H9 (cell line): ENCODE measurements at regions not wholly inside any gene's neighbourhood (a gene's known extent, or its start where the extent isn't known, plus 50 kb on each side); places are given as distances from the start of the nearest gene placed in this dataset.

Experiments
- DNase-seq: peaks from one replicate; pipeline ENCODE4 v3.0.0-alpha.2; 2017
- H2AFZ ChIP-seq: one replicate; pipeline ENCODE4 v1.6.1; 2013; ENCODE audit warnings: mild to moderate bottlenecking, low read length, control low read depth, moderate library complexity
- H2AK5ac ChIP-seq: 2 replicates; pipeline ENCODE4 v1.6.1; 2013; ENCODE audit warnings: low read length, control low read depth, mixed read lengths; ENCODE audit not compliant: insufficient read length
- H2BK120ac ChIP-seq: one replicate; pipeline ENCODE4 v1.6.1; 2013; ENCODE audit warnings: low read depth, mild to moderate bottlenecking, low read length, control low read depth, inconsistent platforms; ENCODE audit not compliant: poor library complexity, severe bottlenecking
- H2BK12ac ChIP-seq: 2 replicates; pipeline ENCODE4 v1.6.1; 2013; ENCODE audit warnings: low read length, control low read depth, mixed read lengths, low read depth; ENCODE audit not compliant: insufficient read length
- H2BK15ac ChIP-seq: 2 replicates; pipeline ENCODE4 v1.6.1; 2013; ENCODE audit warnings: low read depth, low read length, control low read depth
- H2BK20ac ChIP-seq: one replicate; pipeline ENCODE4 v1.6.1; 2013; ENCODE audit warnings: low read depth, mild to moderate bottlenecking, low read length, control low read depth, inconsistent platforms; ENCODE audit not compliant: poor library complexity, severe bottlenecking
- H2BK5ac ChIP-seq: 2 replicates; pipeline ENCODE4 v1.6.1; 2013; ENCODE audit warnings: low read length, control low read depth, mixed read lengths; ENCODE audit not compliant: insufficient read length
- H3K14ac ChIP-seq: 2 replicates; pipeline ENCODE4 v1.6.1; 2013; ENCODE audit warnings: low read length, control low read depth; ENCODE audit not compliant: insufficient read depth
- H3K18ac ChIP-seq: 2 replicates; pipeline ENCODE4 v1.6.1; 2013; ENCODE audit warnings: low read depth, mild to moderate bottlenecking, mixed read lengths, low read length, control low read depth; ENCODE audit not compliant: insufficient read length
- H3K23ac ChIP-seq: 2 replicates; pipeline ENCODE4 v1.6.1; 2013; ENCODE audit warnings: low read length, control low read depth, mixed read lengths, low read depth; ENCODE audit not compliant: insufficient read length
- H3K23me2 ChIP-seq: 2 replicates; pipeline ENCODE4 v1.6.1; 2013; ENCODE audit warnings: low read depth, mild to moderate bottlenecking, mixed read lengths, low read length, control low read depth; ENCODE audit not compliant: insufficient read length, poor library complexity, severe bottlenecking
- H3K27ac ChIP-seq: 2 replicates; pipeline ENCODE4 v1.5.1; 2013; ENCODE audit warnings: low read length, control low read depth, mixed read lengths, low read depth; ENCODE audit not compliant: insufficient read length
- H3K27me3 ChIP-seq: 2 replicates; pipeline ENCODE4 v1.6.1; 2013; ENCODE audit warnings: low read length, control low read depth, inconsistent platforms; ENCODE audit not compliant: insufficient read depth
- H3K4ac ChIP-seq: 2 replicates; pipeline ENCODE4 v1.6.1; 2013; ENCODE audit warnings: low read depth, mild to moderate bottlenecking, control low read depth, inconsistent platforms, low read length, moderate library complexity
- H3K4me1 ChIP-seq: 2 replicates; pipeline ENCODE4 v1.6.1; 2013; ENCODE audit warnings: low read length, control low read depth, inconsistent platforms; ENCODE audit not compliant: insufficient read depth
- H3K4me2 ChIP-seq: 2 replicates; pipeline ENCODE4 v1.6.1; 2013; ENCODE audit warnings: low read length, control low read depth, mixed read lengths; ENCODE audit not compliant: insufficient read length, insufficient read depth
- H3K56ac ChIP-seq: 2 replicates; pipeline ENCODE4 v1.6.1; 2013; ENCODE audit warnings: low read depth, mild to moderate bottlenecking, mixed read lengths, low read length, control low read depth; ENCODE audit not compliant: insufficient read length
- H3K79me1 ChIP-seq: 2 replicates; pipeline ENCODE4 v1.6.1; 2013; ENCODE audit warnings: low read depth, mild to moderate bottlenecking, moderate library complexity, low read length, control low read depth, inconsistent platforms; ENCODE audit not compliant: insufficient read depth, poor library complexity, severe bottlenecking
- H3K79me2 ChIP-seq: 2 replicates; pipeline ENCODE4 v1.6.1; 2013; ENCODE audit warnings: low read length, control low read depth, inconsistent platforms; ENCODE audit not compliant: insufficient read depth
- H3K9ac ChIP-seq: 2 replicates; pipeline ENCODE4 v1.6.1; 2013; ENCODE audit warnings: low read length, control low read depth, mixed read lengths; ENCODE audit not compliant: insufficient read length; ENCODE audit errors: extremely low read depth
- H3K9me3 ChIP-seq: one replicate; pipeline ENCODE4 v1.6.1; 2013; ENCODE audit warnings: low read depth, low read length, inconsistent platforms; ENCODE audit not compliant: control insufficient read depth
- H3T11ph ChIP-seq: one replicate; pipeline ENCODE4 v1.6.1; 2013; ENCODE audit warnings: mild to moderate bottlenecking, low read length, control low read depth, inconsistent platforms
- H4K20me1 ChIP-seq: one replicate; pipeline ENCODE4 v1.6.1; 2013; ENCODE audit not compliant: control insufficient read depth, insufficient read length, insufficient read depth
- H4K5ac ChIP-seq: 2 replicates; pipeline ENCODE4 v1.6.1; 2013; ENCODE audit warnings: low read depth, mild to moderate bottlenecking, mixed read lengths, low read length, control low read depth; ENCODE audit not compliant: insufficient read length
- H4K8ac ChIP-seq: replicated peaks from 2 replicates; pipeline ENCODE4 v1.6.1; 2013; ENCODE audit warnings: low read length, control low read depth, mixed read lengths, low read depth; ENCODE audit not compliant: insufficient read length
- H4K91ac ChIP-seq: 2 replicates; pipeline ENCODE4 v1.6.1; 2013; ENCODE audit warnings: low read depth, mild to moderate bottlenecking, moderate library complexity, mixed read lengths, low read length, control low read depth; ENCODE audit not compliant: insufficient read length
- H3K27ac Mint-ChIP-seq, 3 experiments: 2 replicates in 2 of 3; 3 replicates in 1 of 3; pipeline ENCODE4 v1.8.0; 2020 to 2021; ENCODE audit warnings: mixed read lengths in 3 of 3, mild to moderate bottlenecking in 1 of 3, moderate library complexity in 1 of 3
- H3K27me3 Mint-ChIP-seq: 2 replicates; pipeline ENCODE4 v1.8.0; 2021; ENCODE audit warnings: low read depth, mild to moderate bottlenecking, moderate library complexity, mixed read lengths
- H3K36me3 Mint-ChIP-seq, 3 experiments: 2 replicates in 2 of 3; 3 replicates in 1 of 3; pipeline ENCODE4 v1.8.0; 2020 to 2021; ENCODE audit warnings: low read depth in 3 of 3, mixed read lengths in 3 of 3; ENCODE audit not compliant: insufficient read depth in 1 of 3
- H3K4me1 Mint-ChIP-seq, 2 experiments: 2 replicates each; pipeline ENCODE4 v1.8.0; 2020; ENCODE audit warnings: mixed read lengths in 2 of 2
- H3K4me3 Mint-ChIP-seq, 2 experiments: 2 replicates in 1 of 2; 3 replicates in 1 of 2; pipeline ENCODE4 v1.8.0; 2020 to 2021; ENCODE audit warnings: mild to moderate bottlenecking in 2 of 2, mixed read lengths in 2 of 2, moderate library complexity in 1 of 2
- H3K9me3 Mint-ChIP-seq, 2 experiments: 2 replicates in 1 of 2; 3 replicates in 1 of 2; pipeline ENCODE4 v1.8.0; 2020; ENCODE audit warnings: mild to moderate bottlenecking in 2 of 2, mixed read lengths in 2 of 2, moderate library complexity in 1 of 2
- CTCF ChIP-seq: fragments of 200-600 bp; sonication (generic); conservative IDR thresholded peaks from 3 replicates; pipeline ENCODE4 v1.8.0; 2021; ENCODE audit warnings: antibody characterized with exemption, mild to moderate bottlenecking
- WGBS: extraction: QIAGEN DNeasy Blood & Tissue Kit; methylation state at CpG from one replicate; pipeline ENCODE4 v1.1.7; 2013; ENCODE audit warnings: missing lambda C conversion rate, low lambda C conversion rate, mixed read lengths; ENCODE audit not compliant: insufficient read length; ENCODE audit errors: extremely low coverage; 5-methylcytosine and 5-hydroxymethylcytosine counted together

GRCh38 chr9:79083621-79084020, 488.1 kb upstream of the TLE4 start:
- no peak overlapping the region for H4K5ac ChIP-seq
- H3K27ac Mint-ChIP-seq = no peak overlapping the region
- peaks cover 5 to 12% of the 10 kb centered on the region in 2 experiments; a peak in 4 of 5 replicates for H3K9me3 Mint-ChIP-seq
- H3K23me2 ChIP-seq = no peaks in the 10 kb centered on the region
- H3K4me1 ChIP-seq = no peaks in the 10 kb centered on the region
- H3K14ac ChIP-seq = no peak overlapping the region
- no peaks in the 10 kb centered on the region for H3K27me3 ChIP-seq
- no peak overlapping the region for H2BK15ac ChIP-seq
- H3K4me2 ChIP-seq = no peak overlapping the region
- no peak overlapping the region for H3K27ac ChIP-seq
- no peak overlapping the region for H4K8ac ChIP-seq
- no peak overlapping the region for H4K91ac ChIP-seq
- no peaks in the 10 kb centered on the region for H3K27me3 Mint-ChIP-seq
- no peak overlapping the region for H3K9ac ChIP-seq
- H3K4me3 Mint-ChIP-seq = no peak overlapping the region
- H3K36me3 Mint-ChIP-seq = peaks cover 3 to 7% (median 6%) of the 10 kb centered on the region in 3 experiments; a peak in 5 of 7 replicates
- no peak overlapping the region for H3K4ac ChIP-seq
- DNase-seq = no peak
- no peaks in the 10 kb centered on the region for H4K20me1 ChIP-seq
- H3T11ph ChIP-seq = no peak overlapping the region
- no peak overlapping the region for H3K23ac ChIP-seq
- peaks cover 3 to 4% of the 10 kb centered on the region in 2 experiments; a peak in 3 of 4 replicates for H3K4me1 Mint-ChIP-seq
- no peak overlapping the region for H2BK120ac ChIP-seq
- no peak overlapping the region for H2BK12ac ChIP-seq
- WGBS = no CpG with 5 or more reads among the region's 3 CpGs
- no peak overlapping the region for H2AK5ac ChIP-seq
- no peak for TF ChIP-seq CTCF
- no peak overlapping the region for H3K56ac ChIP-seq
- no peaks in the 10 kb centered on the region for H3K79me2 ChIP-seq
- H3K18ac ChIP-seq = no peak overlapping the region
- no peak overlapping the region for H2BK20ac ChIP-seq
- H3K79me1 ChIP-seq = no peaks in the 10 kb centered on the region
- no peak overlapping the region for H2BK5ac ChIP-seq
- no peak overlapping the region for H2AFZ ChIP-seq
- no peaks in the 10 kb centered on the region for H3K9me3 ChIP-seq
